ENCODE measurements at regions not wholly inside any gene's neighbourhood (a gene's known extent, or its start where the extent isn't known, plus 50 kb on each side); places are given as distances from the start of the nearest gene placed in this dataset.

- TF ChIP-seq CTCF (IDR thresholded peaks at IDR 0.05; ENCODE audit: low read depth, low read length, poor library complexity, severe bottlenecking) (no peak), EZH2phosphoT487 (IDR thresholded peaks at IDR 0.05; ENCODE audit: borderline replicate concordance, low read length) (no peak)
These were observed 227.5 kb upstream of the NR4A3 start for GRCh38 chr9:99594056-99594780.

Data from DOHH2 (cell line).